Stomach (tissue), 4 donors: ENCODE measurements at regions not wholly inside any gene's neighbourhood (a gene's known extent, or its start where the extent isn't known, plus 50 kb on each side); places are given as distances from the start of the nearest gene placed in this dataset.

ENCODE experiments used
- POLR2A ChIP-seq, 4 donors: fragments of 450-650 bp; IDR thresholded peaks; one replicate each; pipeline ENCODE4 v1.6.1; 2016; ENCODE audit warnings: antibody characterized with exemption in 4 of 4, control low read depth in 2 of 4, mild to moderate bottlenecking in 1 of 4, moderate library complexity in 1 of 4
- POLR2AphosphoS5 ChIP-seq, 3 donors: sonication (generic); formaldehyde crosslinking; IDR thresholded peaks; one replicate each; pipeline ENCODE4 v1.6.1; 2016; ENCODE audit warnings: antibody characterized with exemption in 3 of 3

- TF ChIP-seq POLR2A (IDR thresholded peaks at IDR 0.05) (no peak), POLR2AphosphoS5 (IDR thresholded peaks at IDR 0.05) (no peak)
Observed at GRCh38 chr2:10514273-10514672, 66.1 kb upstream of the ODC1 start.
